Pancreas (tissue), 10 donors: ENCODE measurements at regions not wholly inside any gene's neighbourhood (a gene's known extent, or its start where the extent isn't known, plus 50 kb on each side); places are given as distances from the start of the nearest gene placed in this dataset.

Source experiments
- ATAC-seq, 4 donors: fragments of 200-7000 bp; cut with Tn5 transposase; one replicate each; pipeline versions ENCODE4 v1.8.0 to v1.9.1; 2020; ENCODE audit warnings: mild to moderate bottlenecking in 4 of 4, moderate library complexity in 4 of 4
- DNase-seq, 6 donors: peaks; one replicate each; pipeline ENCODE4 v3.0.0-alpha.2; 2020
- FAIRE-seq: peaks from 2 replicates; lab custom pipeline; 2012; peaks lifted over from hg19 to GRCh38; lab: Jason Lieb, UNC
- H3K27ac ChIP-seq, 4 donors: fragments of 200-600 bp; sonication (generic); 1 replicate in 3 of 4; 2 replicates in 1 of 4; pipeline versions ENCODE4 v1.5.0 to v1.8.0; 2020
- H3K27me3 ChIP-seq, 4 donors: fragments of 200-600 bp; one replicate each; pipeline ENCODE4 v1.8.0; 2021
- H3K36me3 ChIP-seq, 3 donors: fragments of 200-600 bp; sonication (generic) in 1 of 3; one replicate each; pipeline versions ENCODE4 v1.5.0 to v1.8.0; 2020 to 2021
- H3K4me1 ChIP-seq, 3 donors: fragments of 200-600 bp; one replicate each; pipeline ENCODE4 v1.8.0; 2021
- H3K4me3 ChIP-seq, 4 donors: fragments of 200-600 bp; sonication (generic) in 2 of 4; one replicate each; pipeline versions ENCODE4 v1.5.0 to v1.8.0; 2020 to 2021
- H3K9me3 ChIP-seq, 4 donors: fragments of 200-600 bp; one replicate each; pipeline ENCODE4 v1.8.0; 2021
- WGBS, 2 donors: extraction: QIAGEN DNeasy Blood & Tissue Kit; methylation state at CpG; one replicate each; pipeline ENCODE4 v1.1.7; 2013; 5-methylcytosine and 5-hydroxymethylcytosine counted together
- intact Hi-C, 3 donors: fragments of 100-400 bp; cut with DNase I; formaldehyde crosslinking; loops; one replicate each; pipeline versions ENCODE4 v1.11.1 to v1.14.2; 2022
- TF ChIP-seq, protein P1 (sequence below), 4 donors: fragments of 200-600 bp; sonication (generic) in 3 of 4; IDR thresholded peaks; one replicate each; pipeline versions ENCODE4 v1.5.0 to v1.8.0; 2021; ENCODE audit warnings: antibody characterized with exemption in 4 of 4
- donor health status: healthy with polysubstance abuse.
- donor health status: DM: no; HTN: no; CAD: no; lungs with moderate emphysema.
- donor health status: DM: no; HTN: no; CAD: no.
- donor health status: control.
- donor health status: control.
- donor health status: Bipolar disorder and iron deficiency.
- donor health status: DM: yes; HTN: yes; CAD: no.
- donor health status: DM: no; HTN: no; CAD: no.
- donor health status: DM: no; HTN: no; CAD: no.
- donor health status: DM: yes; HTN: yes; CAD: no.

DNA sequence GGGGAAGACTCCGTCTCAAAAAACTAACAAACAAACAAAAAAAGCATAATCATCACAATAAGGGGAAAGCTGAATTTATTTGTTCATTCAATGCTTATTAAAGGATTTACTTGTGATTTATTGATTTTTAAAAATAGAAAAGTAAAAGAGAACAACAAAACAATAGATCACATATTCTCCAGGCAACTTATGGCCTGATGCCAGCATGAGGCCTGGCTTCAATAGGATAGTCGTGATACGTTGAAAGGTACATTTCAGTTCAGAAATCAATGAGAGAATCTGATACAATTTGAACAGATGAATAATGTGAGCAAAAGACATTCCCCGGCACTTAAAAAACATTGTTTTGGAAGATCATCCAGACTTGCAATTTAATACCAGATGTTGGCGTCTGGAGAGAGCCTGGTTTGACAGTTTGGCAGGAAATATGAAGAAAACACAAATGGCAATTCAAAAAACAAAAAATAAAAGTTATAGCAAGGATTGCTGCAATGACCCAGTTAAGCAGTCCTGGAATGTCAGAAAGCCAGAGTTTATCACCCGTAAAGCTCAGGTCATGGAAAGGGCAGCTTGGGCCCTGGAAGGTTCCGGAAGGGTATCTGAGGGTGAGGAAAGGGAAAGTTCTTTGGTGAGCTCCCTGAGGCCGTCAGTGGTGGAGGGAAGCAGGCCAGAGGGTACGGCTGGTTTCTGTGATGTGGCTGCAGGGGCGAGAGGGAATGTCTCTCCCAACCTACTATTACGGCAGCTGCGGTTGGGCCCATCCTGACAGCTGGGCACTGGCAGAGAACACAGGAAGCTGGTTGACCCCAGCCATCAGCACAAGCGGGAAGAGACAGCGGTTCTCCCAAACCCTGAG lies 230.2 kb upstream of the HES1 start:
- no peak overlapping the region for H3K4me3 ChIP-seq
- no peaks in the 10 kb centered on the region for H3K4me1 ChIP-seq
- intact Hi-C loops = no loop called here
- DNase-seq (no peak), ATAC-seq (peak in 1 of 4 donors; percentile 26), FAIRE-seq (no peak)
- H3K9me3 ChIP-seq = no peaks in the 10 kb centered on the region
- no peaks in the 10 kb centered on the region for H3K36me3 ChIP-seq
- TF ChIP-seq, protein P1, sequence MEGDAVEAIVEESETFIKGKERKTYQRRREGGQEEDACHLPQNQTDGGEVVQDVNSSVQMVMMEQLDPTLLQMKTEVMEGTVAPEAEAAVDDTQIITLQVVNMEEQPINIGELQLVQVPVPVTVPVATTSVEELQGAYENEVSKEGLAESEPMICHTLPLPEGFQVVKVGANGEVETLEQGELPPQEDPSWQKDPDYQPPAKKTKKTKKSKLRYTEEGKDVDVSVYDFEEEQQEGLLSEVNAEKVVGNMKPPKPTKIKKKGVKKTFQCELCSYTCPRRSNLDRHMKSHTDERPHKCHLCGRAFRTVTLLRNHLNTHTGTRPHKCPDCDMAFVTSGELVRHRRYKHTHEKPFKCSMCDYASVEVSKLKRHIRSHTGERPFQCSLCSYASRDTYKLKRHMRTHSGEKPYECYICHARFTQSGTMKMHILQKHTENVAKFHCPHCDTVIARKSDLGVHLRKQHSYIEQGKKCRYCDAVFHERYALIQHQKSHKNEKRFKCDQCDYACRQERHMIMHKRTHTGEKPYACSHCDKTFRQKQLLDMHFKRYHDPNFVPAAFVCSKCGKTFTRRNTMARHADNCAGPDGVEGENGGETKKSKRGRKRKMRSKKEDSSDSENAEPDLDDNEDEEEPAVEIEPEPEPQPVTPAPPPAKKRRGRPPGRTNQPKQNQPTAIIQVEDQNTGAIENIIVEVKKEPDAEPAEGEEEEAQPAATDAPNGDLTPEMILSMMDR (IDR thresholded peaks at IDR 0.05) = no peak
- no peaks in the 10 kb centered on the region for H3K27me3 ChIP-seq
- 83 to 85% methylated on average over 14 of the region's 14 CpGs for WGBS, 2 donors
- no peak overlapping the region for H3K27ac ChIP-seq

DNA sequence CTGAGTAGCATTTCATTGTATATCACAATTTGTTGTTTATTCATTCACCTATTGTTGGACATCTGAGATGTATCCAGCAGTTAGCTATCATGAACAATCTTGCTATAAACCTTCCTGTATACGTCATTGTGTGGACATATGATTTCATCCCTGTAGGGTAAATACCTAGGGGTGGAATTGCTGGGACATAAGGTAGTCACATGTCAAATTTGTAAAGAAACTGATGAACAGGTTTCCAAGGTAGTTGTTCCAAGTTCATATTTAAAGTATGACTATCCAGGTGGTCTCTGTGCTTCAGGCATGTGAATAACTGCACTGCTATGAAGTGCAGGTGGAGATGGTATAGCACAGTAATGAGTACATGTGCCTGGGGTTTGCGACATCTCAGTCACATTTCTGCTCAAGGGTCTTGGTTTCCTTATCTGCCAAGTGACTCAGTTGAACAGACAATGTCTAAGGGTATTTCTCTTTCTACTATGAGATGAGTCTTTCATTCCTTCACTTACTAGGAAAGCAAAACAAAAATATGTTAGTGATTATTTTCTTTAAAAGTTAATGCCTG lies 229.0 kb upstream of the HES1 start:
- Histone ChIP-seq H3K36me3 (no peaks in the 10 kb centered on the region), H3K4me3 (no peak overlapping the region), H3K27me3 (no peaks in the 10 kb centered on the region), H3K27ac (no peak overlapping the region), H3K9me3 (no peaks in the 10 kb centered on the region), H3K4me1 (no peaks in the 10 kb centered on the region)
- no peak for ATAC-seq
- TF ChIP-seq, protein P1 (IDR thresholded peaks at IDR 0.05) = no peak
- whole genome bisulfite sequencing, 2 donors = 92 to 97% methylated on average over 2 of the region's 2 CpGs
- FAIRE-seq = no peak
- no peak for DNase-seq
- intact Hi-C loops = no loop called here

DNA sequence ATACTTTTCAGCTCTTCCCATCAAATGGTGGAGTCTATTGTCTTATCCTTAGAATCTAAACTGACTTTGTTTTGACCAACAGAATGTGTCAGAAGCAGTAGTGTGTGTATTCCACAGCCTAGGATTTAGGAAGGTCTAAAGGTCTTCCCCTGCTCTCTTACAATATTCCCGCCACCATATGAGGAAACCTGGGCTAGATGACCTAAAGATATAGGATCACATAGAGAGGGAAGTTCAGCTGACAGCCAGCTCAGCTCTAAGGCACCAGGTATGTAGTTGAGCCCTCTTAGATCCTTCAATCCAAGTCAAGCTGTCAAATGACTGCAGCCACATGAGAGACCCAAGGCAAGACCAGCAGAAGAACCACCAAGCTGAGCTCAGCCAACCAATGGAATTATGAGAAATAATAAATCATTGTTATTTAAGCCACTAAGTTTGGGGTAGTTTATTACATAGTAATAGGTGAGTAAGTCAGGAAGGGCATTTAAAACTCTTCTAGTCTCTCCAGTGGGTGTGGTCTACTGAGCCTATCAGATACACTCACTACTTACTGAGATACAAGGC lies 227.7 kb upstream of the HES1 start:
- no peak for FAIRE-seq
- H3K4me1 ChIP-seq = no peaks in the 10 kb centered on the region
- 98 to 100% methylated on average over 1 of the region's 1 CpG for WGBS, 2 donors
- DNase-seq = no peak
- no peaks in the 10 kb centered on the region for H3K9me3 ChIP-seq
- TF ChIP-seq, protein P1 (IDR thresholded peaks at IDR 0.05) = no peak
- no peak overlapping the region for H3K27ac ChIP-seq
- H3K4me3 ChIP-seq = no peak overlapping the region
- H3K36me3 ChIP-seq = no peaks in the 10 kb centered on the region
- H3K27me3 ChIP-seq = no peaks in the 10 kb centered on the region
- intact Hi-C loops = no loop called here
- no peak for ATAC-seq

DNA sequence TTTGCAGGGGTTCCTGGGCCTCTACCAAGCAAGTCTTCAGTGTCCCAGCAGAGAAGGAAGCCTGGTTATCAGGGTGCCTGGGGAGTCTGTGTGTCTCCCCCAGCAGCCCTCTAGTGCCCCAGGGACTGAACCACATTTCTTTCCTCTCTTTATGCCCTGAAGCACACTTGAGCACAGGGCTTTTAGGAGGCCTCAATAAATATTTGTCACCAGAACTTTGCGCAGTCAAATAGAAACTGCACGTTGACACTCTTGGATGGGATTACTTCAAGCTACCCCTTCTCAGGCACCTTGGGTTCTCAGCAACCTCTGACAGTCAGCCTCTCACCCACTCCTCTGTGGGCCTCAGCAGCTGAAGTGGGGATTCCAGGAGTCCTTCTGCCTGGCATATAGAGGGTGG lies 226.6 kb upstream of the HES1 start:
- H3K4me1 ChIP-seq = peaks cover 0 to 4% (median 0%) of the 10 kb centered on the region in 3 donors
- DNase-seq = no peak
- FAIRE-seq = no peak
- H3K27me3 ChIP-seq = no peaks in the 10 kb centered on the region
- no peaks in the 10 kb centered on the region for H3K9me3 ChIP-seq
- TF ChIP-seq, protein P1 (IDR thresholded peaks at IDR 0.05) = no peak
- H3K36me3 ChIP-seq = no peaks in the 10 kb centered on the region
- no peak overlapping the region for H3K4me3 ChIP-seq
- ATAC-seq = no peak
- no peak overlapping the region for H3K27ac ChIP-seq
- intact Hi-C loops = no loop called here
- 94 to 100% methylated on average over 2 of the region's 2 CpGs for WGBS, 2 donors
